Epithelial cell of proximal tubule (primary cell): ENCODE measurements at regions not wholly inside any gene's neighbourhood (a gene's known extent, or its start where the extent isn't known, plus 50 kb on each side); places are given as distances from the start of the nearest gene placed in this dataset.

Experiments used
- DNase-seq: peaks from one replicate; pipeline ENCODE4 v3.0.0-alpha.2; 2011; ENCODE audit warnings: low read depth
- H3K4me3 ChIP-seq: 2 replicates; pipeline ENCODE4 v1.5.1; 2011; ENCODE audit warnings: low read depth, mild to moderate bottlenecking, low read length
- TF ChIP-seq, protein P1 (sequence below): conservative IDR thresholded peaks from 2 replicates; pipeline ENCODE4 v1.5.1; 2012; ENCODE audit warnings: low read depth, mild to moderate bottlenecking, low read length

DNA sequence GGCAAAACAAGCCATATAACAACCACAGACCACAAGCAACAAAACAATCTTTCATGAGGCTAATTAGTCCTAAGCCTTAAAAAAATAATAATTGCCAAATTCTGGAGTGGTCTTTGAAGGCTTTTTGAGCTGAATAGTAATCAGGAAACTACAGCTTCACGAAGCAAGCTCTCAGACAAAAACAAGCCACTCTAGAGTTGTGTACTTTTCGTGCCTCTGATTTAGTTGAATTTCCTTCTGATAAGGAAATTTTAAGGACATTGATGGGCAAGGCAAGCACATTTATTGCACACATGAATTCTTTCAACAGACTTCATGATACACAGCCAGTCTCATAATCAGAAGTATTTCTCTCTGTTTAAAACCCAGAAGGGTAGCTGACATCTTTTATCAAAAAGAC lies 130.8 kb upstream of the IRX3 start:
- TF ChIP-seq, protein P1, sequence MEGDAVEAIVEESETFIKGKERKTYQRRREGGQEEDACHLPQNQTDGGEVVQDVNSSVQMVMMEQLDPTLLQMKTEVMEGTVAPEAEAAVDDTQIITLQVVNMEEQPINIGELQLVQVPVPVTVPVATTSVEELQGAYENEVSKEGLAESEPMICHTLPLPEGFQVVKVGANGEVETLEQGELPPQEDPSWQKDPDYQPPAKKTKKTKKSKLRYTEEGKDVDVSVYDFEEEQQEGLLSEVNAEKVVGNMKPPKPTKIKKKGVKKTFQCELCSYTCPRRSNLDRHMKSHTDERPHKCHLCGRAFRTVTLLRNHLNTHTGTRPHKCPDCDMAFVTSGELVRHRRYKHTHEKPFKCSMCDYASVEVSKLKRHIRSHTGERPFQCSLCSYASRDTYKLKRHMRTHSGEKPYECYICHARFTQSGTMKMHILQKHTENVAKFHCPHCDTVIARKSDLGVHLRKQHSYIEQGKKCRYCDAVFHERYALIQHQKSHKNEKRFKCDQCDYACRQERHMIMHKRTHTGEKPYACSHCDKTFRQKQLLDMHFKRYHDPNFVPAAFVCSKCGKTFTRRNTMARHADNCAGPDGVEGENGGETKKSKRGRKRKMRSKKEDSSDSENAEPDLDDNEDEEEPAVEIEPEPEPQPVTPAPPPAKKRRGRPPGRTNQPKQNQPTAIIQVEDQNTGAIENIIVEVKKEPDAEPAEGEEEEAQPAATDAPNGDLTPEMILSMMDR: no peak
- no peak overlapping the region for H3K4me3 ChIP-seq
- DNase-seq: no peak

- no peak overlapping the region for H3K4me3 ChIP-seq
- TF ChIP-seq, protein P1: no peak
- no peak for DNase-seq
Measured at GRCh38 chr16:54414671-54415070, 128.1 kb upstream of the IRX3 start.

GRCh38 chr16:54412777-54413455 lies 126.3 kb upstream of the IRX3 start:
- TF ChIP-seq, protein P1: no peak
- H3K4me3 ChIP-seq: no peak overlapping the region
- DNase-seq: no peak

DNA sequence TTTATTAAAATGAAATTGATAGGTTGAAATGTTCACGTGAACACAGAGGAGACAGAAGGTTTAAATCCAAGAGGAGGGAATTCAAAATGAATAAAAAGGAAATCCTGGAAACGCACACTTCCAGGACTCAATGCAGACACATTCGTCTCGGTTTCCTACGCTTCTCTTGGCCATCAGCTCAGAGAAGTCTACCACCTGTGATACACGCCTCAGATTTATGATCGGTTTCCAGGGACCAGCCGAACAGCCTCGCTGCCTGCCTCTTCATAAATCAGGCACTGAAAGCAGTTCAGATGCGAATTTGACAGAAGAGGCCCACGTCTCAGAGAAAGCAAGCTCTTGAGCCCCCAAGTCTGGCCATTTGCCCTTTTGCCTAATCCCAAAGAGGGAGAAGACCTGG lies 125.5 kb upstream of the IRX3 start:
- TF ChIP-seq, protein P1: no peak
- H3K4me3 ChIP-seq: no peak overlapping the region
- no peak for DNase-seq

- no peak for DNase-seq
- TF ChIP-seq, protein P1: no peak
- H3K4me3 ChIP-seq: peak overlapping the region; percentile 3
Measured at GRCh38 chr16:54411544-54411943, 125.0 kb upstream of the IRX3 start.

GRCh38 chr16:54409982-54410381 lies 123.4 kb upstream of the IRX3 start:
- TF ChIP-seq, protein P1: no peak
- H3K4me3 ChIP-seq: no peak overlapping the region
- no peak for DNase-seq

DNA sequence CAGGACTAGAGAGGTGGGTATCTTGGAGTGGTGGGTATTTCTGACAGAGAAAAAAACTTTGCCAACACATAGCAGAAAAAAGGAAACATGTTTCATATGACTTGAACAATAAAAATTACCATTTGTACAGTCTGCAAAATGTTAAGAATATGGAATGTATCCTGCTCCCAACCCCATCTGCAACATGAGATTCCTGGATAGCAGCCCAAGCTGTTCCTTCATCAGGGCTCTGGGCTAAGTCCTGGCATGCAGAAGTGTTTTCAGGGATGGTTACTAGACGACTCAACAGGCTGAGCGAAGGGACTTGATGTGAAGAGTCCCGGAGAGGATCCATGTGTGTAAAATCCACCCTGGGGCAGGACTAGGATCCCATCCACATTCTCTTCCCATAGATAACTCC lies 121.0 kb upstream of the IRX3 start:
- TF ChIP-seq, protein P1: no peak
- no peak for DNase-seq

More for the DNA sequence above, 121.0 kb upstream of the IRX3 start:
- no peak overlapping the region for H3K4me3 ChIP-seq
